ENCODE measurements at regions not wholly inside any gene's neighbourhood (a gene's known extent, or its start where the extent isn't known, plus 50 kb on each side); places are given as distances from the start of the nearest gene placed in this dataset.

GRCh38 chr6:108734271-108734922 is 113.8 kb upstream of the ARMC2 start:
- H3K27ac Mint-ChIP-seq: no peak overlapping the region
- H3K27me3 Mint-ChIP-seq (ENCODE audit: low read depth, poor library complexity): peaks cover 43% of the 10 kb centered on the region
- H3K4me1 Mint-ChIP-seq: peaks cover 22% of the 10 kb centered on the region
- H3K4me3 Mint-ChIP-seq: no peak overlapping the region
- H3K9me3 Mint-ChIP-seq: no peaks in the 10 kb centered on the region
- DNase-seq: no peak
- no peaks in the 10 kb centered on the region for H3K36me3 Mint-ChIP-seq (ENCODE audit: low read depth)
- no peak for TF ChIP-seq CTCF (IDR thresholded peaks at IDR 0.05)

- H3K27ac Mint-ChIP-seq: no peak overlapping the region
- no peak for DNase-seq
Observed at GRCh38 chr6:108735310-108736001, 112.8 kb upstream of the ARMC2 start.

GRCh38 chr6:108736002-108736361 is 112.2 kb upstream of the ARMC2 start:
- Mint-ChIP-seq H3K27me3 (ENCODE audit: low read depth, poor library complexity) (peaks cover 35% of the 10 kb centered on the region), H3K4me1 (peaks cover 18% of the 10 kb centered on the region), H3K4me3 (no peak overlapping the region), H3K27ac (no peak overlapping the region), H3K9me3 (no peaks in the 10 kb centered on the region), H3K36me3 (ENCODE audit: low read depth) (no peaks in the 10 kb centered on the region)
- no peak for TF ChIP-seq CTCF (IDR thresholded peaks at IDR 0.05)
- no peak for DNase-seq

More at GRCh38 chr6:108735310-108736001, 112.8 kb upstream of the ARMC2 start:
- Mint-ChIP-seq H3K9me3 (no peaks in the 10 kb centered on the region), H3K4me3 (no peak overlapping the region), H3K27me3 (ENCODE audit: low read depth, poor library complexity) (peaks cover 39% of the 10 kb centered on the region), H3K4me1 (peaks cover 22% of the 10 kb centered on the region), H3K36me3 (ENCODE audit: low read depth) (no peaks in the 10 kb centered on the region)
- TF ChIP-seq CTCF (IDR thresholded peaks at IDR 0.05): no peak

GRCh38 chr6:108736832-108737231 is 111.4 kb upstream of the ARMC2 start:
- peaks cover 28% of the 10 kb centered on the region for H3K27me3 Mint-ChIP-seq (ENCODE audit: low read depth, poor library complexity)
- H3K36me3 Mint-ChIP-seq (ENCODE audit: low read depth): no peaks in the 10 kb centered on the region
- peaks cover 15% of the 10 kb centered on the region for H3K4me1 Mint-ChIP-seq
- H3K27ac Mint-ChIP-seq: no peak overlapping the region
- H3K4me3 Mint-ChIP-seq: no peak overlapping the region
- no peak for TF ChIP-seq CTCF (IDR thresholded peaks at IDR 0.05)
- no peaks in the 10 kb centered on the region for H3K9me3 Mint-ChIP-seq
- DNase-seq: no peak

GRCh38 chr6:108737594-108738546 is 110.4 kb upstream of the ARMC2 start:
- Mint-ChIP-seq H3K9me3 (no peaks in the 10 kb centered on the region), H3K27me3 (ENCODE audit: low read depth, poor library complexity) (peaks cover 25% of the 10 kb centered on the region), H3K4me3 (no peak overlapping the region), H3K27ac (no peak overlapping the region), H3K36me3 (ENCODE audit: low read depth) (no peaks in the 10 kb centered on the region), H3K4me1 (peaks cover 11% of the 10 kb centered on the region)
- no peak for TF ChIP-seq CTCF (IDR thresholded peaks at IDR 0.05)
- DNase-seq: no peak
